ENCODE measurements at regions not wholly inside any gene's neighbourhood (a gene's known extent, or its start where the extent isn't known, plus 50 kb on each side); places are given as distances from the start of the nearest gene placed in this dataset.

- no peak for FAIRE-seq
Observed at GRCh38 chr5:152337484-152337883, 67.6 kb downstream of the NMUR2 start.

- no peak for FAIRE-seq
Observed at GRCh38 chr5:152335461-152335860, 69.6 kb downstream of the NMUR2 start.

- no peak for FAIRE-seq
Observed at GRCh38 chr5:152332716-152333460, 72.2 kb downstream of the NMUR2 start.

GRCh38 chr5:152331718-152332117 is 73.4 kb downstream of the NMUR2 start:
- FAIRE-seq = no peak

- FAIRE-seq = no peak
Observed at GRCh38 chr5:152331006-152331405, 74.1 kb downstream of the NMUR2 start.

GRCh38 chr5:152329761-152330283 is 75.3 kb downstream of the NMUR2 start:
- FAIRE-seq = no peak

- FAIRE-seq = peak; percentile 43
Observed at GRCh38 chr5:152329207-152329606, 75.9 kb downstream of the NMUR2 start.

- FAIRE-seq = no peak
Observed at GRCh38 chr5:152315942-152316341, 89.1 kb downstream of the NMUR2 start.

- FAIRE-seq = no peak
Observed at GRCh38 chr5:152314196-152314829, 90.8 kb downstream of the NMUR2 start.

- no peak for FAIRE-seq
Observed at GRCh38 chr5:152309926-152310450, 95.1 kb downstream of the NMUR2 start.

GRCh38 chr5:152306386-152306785 is 98.7 kb downstream of the NMUR2 start:
- FAIRE-seq = no peak

- FAIRE-seq = no peak
Observed at GRCh38 chr5:152305525-152305924, 99.6 kb downstream of the NMUR2 start.

- no peak for FAIRE-seq
Observed at GRCh38 chr5:152303841-152304240, 101.2 kb downstream of the NMUR2 start.

- FAIRE-seq = no peak
Observed at GRCh38 chr5:152297866-152298265, 107.2 kb downstream of the NMUR2 start.

GRCh38 chr5:152293189-152293588 is 111.9 kb downstream of the NMUR2 start:
- no peak for FAIRE-seq

- FAIRE-seq = no peak
Observed at GRCh38 chr5:152290181-152290580, 114.9 kb downstream of the NMUR2 start.

- FAIRE-seq = no peak
Observed at GRCh38 chr5:152288917-152289595, 116.0 kb downstream of the NMUR2 start.

- no peak for FAIRE-seq
Observed at GRCh38 chr5:152288499-152288898, 116.6 kb downstream of the NMUR2 start.

GRCh38 chr5:152285764-152286163 is 119.3 kb downstream of the NMUR2 start:
- no peak for FAIRE-seq

GRCh38 chr5:152282331-152282730 is 122.7 kb downstream of the NMUR2 start:
- no peak for FAIRE-seq

GRCh38 chr5:152277936-152278335 is 127.1 kb downstream of the NMUR2 start:
- FAIRE-seq = no peak

GRCh38 chr5:152274224-152274623 is 130.9 kb downstream of the NMUR2 start:
- FAIRE-seq = no peak

GRCh38 chr5:152271420-152271819 is 133.7 kb downstream of the NMUR2 start:
- peak; percentile 91 for FAIRE-seq

GRCh38 chr5:152270096-152270495 is 135.0 kb downstream of the NMUR2 start:
- no peak for FAIRE-seq

Measured in islet of Langerhans (tissue), 1 donor.